GM18505 (cell line): ENCODE measurements at regions not wholly inside any gene's neighbourhood (a gene's known extent, or its start where the extent isn't known, plus 50 kb on each side); places are given as distances from the start of the nearest gene placed in this dataset.

Source experiments
- ATAC-seq: cut with Tn5 transposase; IDR thresholded peaks from one replicate; pipeline ENCODE4 v1.9.1; 2021; ENCODE audit not compliant: unreplicated experiment
- POLR2A ChIP-seq: IDR thresholded peaks from 4 replicates; pipeline ENCODE4 v1.6.1; 2011; ENCODE audit warnings: borderline replicate concordance; ENCODE audit not compliant: insufficient read depth, insufficient read length; ENCODE audit errors: extremely low read depth

DNA sequence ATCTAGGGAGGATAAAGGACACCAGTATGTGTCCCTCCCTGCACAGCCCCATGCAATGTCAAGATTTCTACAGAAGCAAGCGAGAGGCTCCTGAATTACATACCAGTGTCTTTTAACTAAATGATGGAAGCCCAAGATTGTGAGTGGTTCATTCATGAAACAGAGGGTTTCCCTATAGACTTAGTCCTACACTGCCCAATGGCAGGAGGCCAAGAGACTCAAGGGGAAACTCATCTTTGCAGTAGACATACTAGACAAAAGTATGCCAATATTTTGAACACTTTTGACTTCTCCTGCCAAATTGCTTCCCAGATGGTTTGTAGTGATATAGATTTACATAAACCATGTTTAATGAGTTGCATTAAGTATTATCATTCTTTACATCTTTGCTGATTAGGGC is 557.2 kb upstream of the JAG1 start:
- TF ChIP-seq POLR2A: no peak
- no peak for ATAC-seq

- ATAC-seq: no peak
- TF ChIP-seq POLR2A: no peak
These were observed 558.2 kb upstream of the JAG1 start for GRCh38 chr20:11231742-11232648.

GRCh38 chr20:11232896-11233295 is 559.1 kb upstream of the JAG1 start:
- ATAC-seq: no peak
- TF ChIP-seq POLR2A: no peak

- ATAC-seq: no peak
- no peak for TF ChIP-seq POLR2A
These were observed 560.4 kb upstream of the JAG1 start for GRCh38 chr20:11234181-11234580.

DNA sequence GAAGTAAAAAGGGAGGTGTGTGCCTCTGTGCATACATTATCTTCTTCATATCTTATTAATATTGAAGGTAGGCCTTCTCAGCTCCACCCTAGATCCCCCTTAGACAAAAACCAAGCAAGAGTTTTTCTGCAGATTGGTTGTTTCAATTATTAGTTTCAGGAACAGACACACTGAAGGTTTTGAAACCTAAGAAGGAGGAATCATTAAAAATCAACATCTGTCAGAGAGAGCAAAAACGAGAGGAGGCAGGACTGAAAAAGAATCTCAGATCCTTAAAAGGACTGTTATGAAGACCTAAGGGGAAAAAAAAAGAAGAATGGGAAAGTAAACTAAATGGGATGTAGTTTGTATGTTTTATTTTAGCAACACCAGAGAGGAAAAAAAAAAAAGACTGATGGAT is 560.8 kb upstream of the JAG1 start:
- TF ChIP-seq POLR2A: no peak
- no peak for ATAC-seq

- TF ChIP-seq POLR2A: no peak
- no peak for ATAC-seq
These were observed 561.3 kb upstream of the JAG1 start for GRCh38 chr20:11235058-11235457.

- no peak for ATAC-seq
- no peak for TF ChIP-seq POLR2A
These were observed 568.5 kb upstream of the JAG1 start for GRCh38 chr20:11242320-11242719.

- no peak for TF ChIP-seq POLR2A
- no peak for ATAC-seq
These were observed 571.6 kb upstream of the JAG1 start for GRCh38 chr20:11245431-11245830.

DNA sequence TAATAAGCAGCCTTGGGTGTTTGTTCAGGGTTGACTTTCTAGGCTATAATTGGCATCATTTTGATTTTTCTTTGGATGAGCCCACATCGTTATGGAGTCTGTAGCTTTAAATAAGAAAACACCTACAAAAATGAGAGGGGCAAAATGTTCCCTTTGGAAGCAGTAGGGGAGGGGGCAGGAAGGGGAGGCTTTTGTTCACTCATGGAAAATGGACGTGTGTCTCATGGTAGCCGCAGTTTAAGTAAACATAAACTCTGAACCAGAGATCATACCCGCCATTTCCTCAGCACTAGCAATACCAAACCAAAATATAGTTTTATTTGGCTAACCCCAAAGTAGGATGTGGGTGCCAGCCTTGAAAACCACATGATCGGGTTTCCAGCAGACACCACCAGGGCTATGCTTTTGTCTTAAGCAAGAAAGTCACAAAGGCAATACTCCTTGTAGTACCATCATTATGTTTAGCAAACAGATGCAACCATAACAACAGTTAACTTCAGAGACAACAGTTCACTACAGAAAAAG is 572.5 kb upstream of the JAG1 start:
- no peak for ATAC-seq
- no peak for TF ChIP-seq POLR2A

DNA sequence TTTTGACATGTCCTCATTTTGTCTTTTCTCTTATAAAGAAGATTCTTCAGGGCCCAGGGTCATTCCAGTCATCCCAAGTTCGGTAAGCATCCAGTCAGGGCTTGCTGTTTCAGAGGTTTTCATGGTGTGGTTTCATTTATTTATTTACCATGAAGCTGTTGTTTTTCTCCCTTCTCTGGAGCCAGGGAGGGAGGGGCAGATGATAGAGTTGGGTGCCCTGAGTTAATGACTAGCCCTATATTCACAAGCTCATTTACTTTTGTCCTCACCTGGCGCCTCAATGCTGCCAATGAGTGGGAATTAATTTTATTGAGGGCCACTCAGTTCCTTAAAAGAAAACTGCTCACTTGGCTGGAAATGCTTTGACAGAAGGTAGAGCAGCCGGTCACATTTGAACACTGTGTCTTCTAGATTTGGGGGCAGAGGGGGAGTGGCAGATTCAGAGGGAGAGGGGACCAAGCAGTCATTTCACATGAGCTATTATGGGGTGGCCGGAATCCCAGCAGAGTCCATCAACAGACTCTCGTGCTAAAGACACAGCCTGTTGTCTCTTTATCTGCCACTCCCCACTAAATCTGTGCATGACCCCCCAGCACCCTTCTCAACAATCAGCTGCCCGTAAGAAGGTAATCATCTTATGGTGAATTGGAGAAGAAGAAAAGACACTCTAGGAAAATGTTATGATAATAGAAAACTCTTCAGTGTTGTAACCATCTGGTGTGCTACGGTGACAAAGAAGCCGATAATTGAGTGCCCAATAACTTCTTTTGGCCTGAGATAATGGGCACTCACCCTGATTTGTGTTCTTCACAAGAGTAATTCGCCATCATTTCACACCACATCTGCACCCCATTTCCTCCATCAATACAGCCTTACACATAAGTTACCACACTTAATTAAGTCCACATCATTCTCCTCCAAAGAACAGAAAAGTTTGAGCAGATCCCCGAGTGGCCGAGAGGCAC is 573.5 kb upstream of the JAG1 start:
- no peak for ATAC-seq

GRCh38 chr20:11248011-11248409 is 574.2 kb upstream of the JAG1 start:
- ATAC-seq: no peak
- TF ChIP-seq POLR2A: no peak

More for the DNA sequence above, 573.5 kb upstream of the JAG1 start:
- TF ChIP-seq POLR2A: no peak

GRCh38 chr20:11248687-11249638 is 575.2 kb upstream of the JAG1 start:
- ATAC-seq: no peak
- no peak for TF ChIP-seq POLR2A
